H54 (cell line): ENCODE measurements at regions not wholly inside any gene's neighbourhood (a gene's known extent, or its start where the extent isn't known, plus 50 kb on each side); places are given as distances from the start of the nearest gene placed in this dataset.

Source experiments
- DNase-seq: peaks from one replicate; pipeline ENCODE4 v3.0.0; 2011; ENCODE audit warnings: low spot score, mixed read lengths; ENCODE audit not compliant: insufficient read length
- FAIRE-seq: peaks from 3 replicates; lab custom pipeline; 2011; peaks lifted over from hg19 to GRCh38; lab: Jason Lieb, UNC
- POLR2A ChIP-seq: IDR thresholded peaks from 2 replicates; pipeline ENCODE4 v1.6.1; 2011; ENCODE audit warnings: low read depth, mild to moderate bottlenecking, low read length

DNA sequence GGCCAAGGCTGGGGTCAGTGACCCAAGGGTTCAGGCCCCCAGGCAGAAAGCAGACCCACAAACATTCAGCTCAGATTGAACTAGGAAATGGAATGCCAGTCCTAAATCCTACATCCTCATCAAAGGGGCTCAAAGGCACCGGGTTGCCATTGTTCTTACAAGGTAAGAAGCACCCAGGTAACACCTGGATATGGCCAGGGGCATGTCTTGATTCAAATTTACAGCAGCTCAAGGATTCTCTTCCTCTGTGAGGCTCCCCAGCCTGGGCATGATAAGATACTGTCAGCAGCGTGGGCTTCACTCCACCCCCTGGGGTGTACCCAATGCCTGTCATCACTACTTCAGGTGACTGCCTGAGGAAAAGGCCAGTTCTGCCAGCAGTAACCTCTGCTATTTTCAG lies 92.1 kb upstream of the FSTL4 start:
- DNase-seq (no peak), FAIRE-seq (no peak)
- no peak for TF ChIP-seq POLR2A

- no peak for TF ChIP-seq POLR2A
- FAIRE-seq (no peak), DNase-seq (no peak)
Observed at GRCh38 chr5:133703935-133704334, 91.6 kb upstream of the FSTL4 start.

DNA sequence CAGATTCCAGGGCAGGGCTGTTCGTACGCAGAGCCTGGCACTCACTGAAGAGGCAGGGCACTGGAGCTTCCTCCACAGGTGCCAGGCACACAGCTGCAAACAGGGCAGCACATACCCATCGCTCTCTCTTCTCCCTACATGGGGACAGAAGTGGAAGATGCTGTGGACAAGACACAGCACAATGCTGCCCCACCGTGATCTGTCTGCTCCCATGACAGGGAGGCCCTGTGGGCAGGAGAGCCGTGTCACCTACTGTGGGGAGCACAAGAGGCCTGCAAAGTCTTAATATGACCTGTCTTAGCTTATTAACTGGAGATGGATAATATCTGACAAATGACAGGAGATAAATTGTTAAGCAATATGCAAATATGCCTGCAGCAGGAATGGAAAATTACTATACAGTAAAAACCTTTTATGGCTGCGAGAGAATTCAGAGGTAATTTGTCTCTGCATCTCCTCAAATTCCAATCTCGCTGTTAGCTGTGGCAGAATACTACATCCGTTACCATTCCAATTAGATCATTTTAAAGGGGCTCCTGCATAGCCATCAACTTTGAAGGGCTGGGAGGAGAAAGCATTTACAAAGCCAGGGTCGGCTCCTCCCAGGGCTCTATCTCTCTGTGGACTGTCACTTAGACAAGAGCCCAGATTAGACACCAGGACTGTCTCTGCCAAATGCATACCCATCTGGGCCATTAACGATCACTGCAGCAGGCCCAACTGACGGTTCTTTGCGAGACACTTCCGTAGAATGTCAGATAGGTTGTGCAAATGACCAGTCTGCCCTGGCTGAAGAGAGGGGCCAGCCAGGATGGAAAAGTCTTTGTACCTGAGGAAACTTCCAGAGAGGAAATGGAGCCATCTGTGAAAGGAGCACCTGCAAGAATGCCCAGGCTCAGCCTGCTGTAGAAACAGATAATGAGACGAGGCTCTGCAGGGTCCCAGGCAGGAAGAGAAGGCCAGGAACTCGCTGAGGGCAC lies 90.7 kb upstream of the FSTL4 start:
- TF ChIP-seq POLR2A = no peak
- DNase-seq (no peak), FAIRE-seq (no peak)

DNA sequence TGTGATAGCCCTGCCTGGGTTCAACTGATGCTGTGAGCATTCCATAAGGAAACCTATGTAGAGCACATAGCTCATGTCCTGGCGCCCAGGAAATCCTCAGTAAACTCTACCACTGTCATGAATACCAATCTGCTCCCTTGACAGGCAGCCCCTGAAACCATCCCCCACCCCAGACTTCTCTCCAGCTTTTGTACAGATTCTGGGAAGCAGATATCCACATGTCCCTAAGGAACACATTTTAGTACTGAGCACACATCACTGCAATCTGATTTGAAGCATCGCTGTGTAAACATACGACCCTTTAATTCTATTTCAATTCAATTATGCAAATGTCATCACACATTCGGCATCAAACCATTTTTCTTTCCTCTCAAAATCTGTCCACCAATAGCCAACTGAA lies 89.5 kb upstream of the FSTL4 start:
- no peak for TF ChIP-seq POLR2A
- FAIRE-seq = no peak
- no peak for DNase-seq

DNA sequence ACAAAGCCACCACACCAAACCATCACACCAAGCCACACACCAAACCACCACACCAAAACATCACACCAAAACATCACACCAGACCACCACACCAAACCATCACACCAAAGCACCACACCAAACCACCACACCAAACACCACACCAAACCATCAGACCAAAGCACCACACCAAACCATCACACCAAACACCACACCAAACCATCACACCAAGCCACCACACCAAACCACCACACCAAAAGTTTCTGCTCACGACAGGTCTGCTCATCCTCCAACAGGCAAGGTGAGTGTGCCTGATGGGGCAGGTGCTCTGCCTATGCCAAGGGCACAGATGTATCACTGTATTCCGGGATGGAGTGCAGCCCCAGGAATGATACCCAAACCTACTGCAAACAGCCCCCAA lies 87.9 kb upstream of the FSTL4 start:
- no peak for TF ChIP-seq POLR2A
- FAIRE-seq = no peak

GRCh38 chr5:133698646-133699526 lies 86.5 kb upstream of the FSTL4 start:
- no peak for FAIRE-seq
- TF ChIP-seq POLR2A = no peak
- DNase-seq = no peak

More for the DNA sequence above, 87.9 kb upstream of the FSTL4 start:
- no peak for DNase-seq

GRCh38 chr5:133698259-133698554 lies 85.9 kb upstream of the FSTL4 start:
- TF ChIP-seq POLR2A = no peak
- FAIRE-seq (no peak), DNase-seq (no peak)

GRCh38 chr5:133697536-133698258 lies 85.4 kb upstream of the FSTL4 start:
- no peak for TF ChIP-seq POLR2A
- DNase-seq (no peak), FAIRE-seq (no peak)

DNA sequence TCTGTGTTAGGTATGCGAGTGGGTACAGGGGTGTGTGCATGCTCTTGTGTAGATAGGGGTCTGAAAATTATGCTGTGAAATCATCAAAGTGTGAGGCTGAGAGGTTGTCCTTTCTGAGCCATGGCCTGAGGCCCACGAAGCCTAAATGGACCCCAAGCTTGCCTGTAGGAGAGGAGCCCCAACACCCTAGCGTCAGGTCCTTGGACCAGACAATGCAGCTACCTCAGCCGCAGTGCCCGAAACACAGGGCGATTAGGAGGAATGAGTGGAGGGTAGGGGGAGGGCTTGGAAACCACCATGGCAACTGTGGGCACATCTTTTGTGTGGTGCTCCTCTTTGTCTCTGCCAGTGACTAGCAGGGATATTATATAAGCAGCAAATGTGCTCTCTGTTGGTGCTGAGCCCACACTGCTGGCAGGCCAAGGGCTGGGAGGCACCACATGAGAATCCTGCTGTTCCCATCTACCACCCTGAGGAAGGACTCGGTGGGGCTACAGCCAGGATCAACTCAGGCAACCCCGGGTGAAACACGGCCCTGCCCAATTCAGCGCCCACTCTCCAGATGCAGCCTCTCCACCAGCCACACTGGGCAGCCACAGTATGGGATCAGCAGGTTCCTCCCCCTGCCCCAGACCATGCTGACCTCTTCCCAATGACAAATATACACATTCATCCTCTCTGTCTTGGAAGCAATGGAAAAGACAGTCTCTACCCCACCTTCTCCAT lies 84.6 kb upstream of the FSTL4 start:
- DNase-seq (no peak), FAIRE-seq (no peak)
- no peak for TF ChIP-seq POLR2A

DNA sequence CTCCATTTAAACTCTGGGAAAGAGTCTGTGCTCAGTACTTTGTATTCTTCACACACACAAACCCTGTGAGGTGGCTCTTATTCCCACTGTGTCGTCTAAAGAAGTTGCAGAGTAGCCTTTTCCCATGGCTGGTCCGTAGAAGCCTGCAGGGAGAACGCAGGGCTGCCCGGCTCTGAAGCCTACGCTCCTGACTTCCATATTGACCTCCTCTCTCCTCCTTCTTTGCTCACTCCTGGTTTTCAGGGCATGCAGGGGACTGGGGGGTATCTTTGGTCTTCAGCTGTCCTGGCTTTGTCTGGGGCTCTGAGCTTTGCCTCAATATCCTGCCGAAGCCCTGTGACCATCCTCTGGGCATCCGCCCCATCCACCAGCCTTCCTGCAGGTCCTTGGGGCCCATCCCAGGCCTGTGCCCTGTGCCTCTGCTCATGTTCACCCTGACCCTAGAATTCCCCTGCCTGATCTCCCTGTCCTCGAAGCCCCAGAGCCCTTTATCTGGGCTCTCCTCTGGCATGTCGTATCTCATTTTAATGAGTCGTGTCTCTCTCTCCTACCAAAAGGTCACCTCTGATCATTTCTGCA lies 83.8 kb upstream of the FSTL4 start:
- no peak for TF ChIP-seq POLR2A
- FAIRE-seq (no peak), DNase-seq (no peak)

DNA sequence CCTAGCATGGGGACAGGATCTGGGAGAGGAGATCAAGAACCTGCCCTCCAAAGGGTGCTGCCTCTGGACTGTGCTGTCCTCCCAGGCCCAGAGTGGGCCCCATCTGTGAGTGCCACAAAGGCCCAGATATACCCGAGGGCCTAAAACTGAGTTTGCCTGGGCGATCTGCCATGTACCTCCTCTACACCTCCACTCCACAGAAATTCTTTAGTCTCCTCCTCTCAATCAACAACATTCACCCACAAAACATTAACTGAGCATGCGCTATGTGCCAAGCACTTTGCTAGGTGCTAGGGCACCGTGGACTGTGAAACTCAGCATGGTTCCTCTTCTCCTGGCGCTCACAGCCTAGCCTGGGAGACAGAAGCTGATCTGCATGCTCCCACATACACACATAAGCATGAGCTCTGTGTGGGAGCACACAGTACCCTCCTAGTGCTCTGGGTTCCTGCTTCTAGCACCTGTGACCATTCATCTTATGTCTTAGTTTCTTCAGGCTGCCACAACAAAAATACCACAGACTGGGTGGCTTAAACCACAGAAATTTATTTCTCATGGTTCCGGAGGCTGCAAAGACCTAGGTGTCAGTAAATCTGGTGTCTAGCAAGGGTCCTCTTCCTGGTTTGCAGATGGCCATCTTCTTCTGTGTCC lies 82.0 kb upstream of the FSTL4 start:
- no peak for TF ChIP-seq POLR2A
- DNase-seq (no peak), FAIRE-seq (no peak)

DNA sequence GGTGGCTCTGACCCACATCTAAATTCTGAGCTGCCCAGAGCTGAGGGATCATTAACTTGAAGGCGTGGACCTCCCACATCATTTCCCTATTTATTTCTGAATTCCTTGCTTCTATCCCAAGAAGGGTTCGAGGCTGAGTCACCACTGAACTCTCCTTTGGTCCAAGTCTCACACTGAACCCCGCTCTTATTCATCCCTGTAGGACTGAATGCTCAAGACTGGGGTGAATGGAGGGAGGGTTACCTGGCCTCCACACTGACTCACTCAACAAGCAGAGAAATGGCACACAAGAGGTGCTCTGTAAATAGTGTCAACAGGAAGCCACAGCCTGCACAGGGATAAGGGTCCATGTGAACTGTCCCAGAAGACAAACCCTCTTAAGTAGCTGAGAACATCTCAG lies 79.1 kb upstream of the FSTL4 start:
- DNase-seq = no peak
- no peak for TF ChIP-seq POLR2A
- FAIRE-seq = no peak

DNA sequence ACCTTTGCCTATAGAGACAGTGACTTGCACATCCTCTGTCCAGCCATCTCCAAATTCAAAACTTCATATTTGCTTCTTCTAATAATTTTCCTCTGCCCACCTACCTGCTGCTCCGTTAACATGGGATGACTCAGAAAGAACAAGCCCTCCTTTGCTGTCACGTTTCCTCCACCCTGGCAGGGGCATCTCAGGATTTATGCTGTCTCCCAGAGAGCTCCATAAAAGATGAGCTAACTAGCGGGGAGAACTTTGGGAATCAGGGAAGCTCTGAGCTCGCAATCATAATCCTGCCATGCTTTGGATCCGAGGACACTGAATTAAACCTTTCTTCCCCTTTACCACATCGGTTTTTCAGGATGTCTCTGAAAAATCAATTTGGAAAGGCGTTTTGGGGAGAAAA lies 78.4 kb upstream of the FSTL4 start:
- DNase-seq = no peak
- FAIRE-seq = no peak
- no peak for TF ChIP-seq POLR2A
